ENCODE measurements at regions not wholly inside any gene's neighbourhood (a gene's known extent, or its start where the extent isn't known, plus 50 kb on each side); places are given as distances from the start of the nearest gene placed in this dataset.

- no peaks in the 10 kb centered on the region for H3K27me3 ChIP-seq (ENCODE audit: control insufficient read depth in 2 of 2, insufficient read depth in 2 of 2, low read length in 2 of 2)
- no peak overlapping the region for H3K4me2 ChIP-seq (replicated peaks; ENCODE audit: extremely low read depth, low read length, poor library complexity, severe bottlenecking)
- H3K79me2 ChIP-seq (ENCODE audit: insufficient read depth, low read length) = no peaks in the 10 kb centered on the region
- no peaks in the 10 kb centered on the region for H3K27me3 Mint-ChIP-seq (ENCODE audit: low read depth in 3 of 3)
- H3K9me3 ChIP-seq (replicated peaks in 1 of 2; ENCODE audit: control insufficient read depth in 1 of 2, insufficient read depth in 1 of 2, low read length in 2 of 2) = peaks cover 22 to 23% of the 10 kb centered on the region in 2 donors
- H3K4me1 ChIP-seq (ENCODE audit: control insufficient read depth in 1 of 2, insufficient read depth in 2 of 2, low read length in 2 of 2) = no peaks in the 10 kb centered on the region
- H2AFZ ChIP-seq (ENCODE audit: insufficient read depth, low read depth, low read length, poor library complexity, severe bottlenecking) = no peak overlapping the region
- H3K36me3 ChIP-seq (replicated peaks in 1 of 2; ENCODE audit: control insufficient read depth in 1 of 2, insufficient read depth in 2 of 2, low read length in 2 of 2) = no peaks in the 10 kb centered on the region
- H3K27ac ChIP-seq (ENCODE audit: low read depth in 1 of 2, low read length in 2 of 2) = no peak overlapping the region
- no peaks in the 10 kb centered on the region for H4K20me1 ChIP-seq (ENCODE audit: insufficient read depth, low read length)
- no peak for DNase-seq
- TF ChIP-seq CTCF (IDR thresholded peaks at IDR 0.05) = no peak
- H3K4me3 ChIP-seq (replicated peaks in 1 of 3; ENCODE audit: low read depth in 2 of 3, low read length in 3 of 3) = no peak overlapping the region
- H3K9me3 Mint-ChIP-seq = peaks cover 0 to 9% (median 2%) of the 10 kb centered on the region in 7 donors
- WGBS (ENCODE audit: insufficient coverage) = 90% methylated on average over 2 of the region's 2 CpGs
- H3K4me3 Mint-ChIP-seq = no peak overlapping the region
- intact Hi-C loops (cut with micrococcal nuclease) = no loop called here
- no peak overlapping the region for H3K27ac Mint-ChIP-seq
- H3K4me1 Mint-ChIP-seq = no peaks in the 10 kb centered on the region
- H3K36me3 Mint-ChIP-seq = no peaks in the 10 kb centered on the region
- H3K9ac ChIP-seq (ENCODE audit: insufficient read depth, low read length, poor library complexity, severe bottlenecking) = no peak overlapping the region
Measured at GRCh38 chr14:39731912-39732311, 299.7 kb upstream of the FBXO33 start.

- Histone ChIP-seq H3K36me3 (replicated peaks in 1 of 2; ENCODE audit: control insufficient read depth in 1 of 2, insufficient read depth in 2 of 2, low read length in 2 of 2) (no peaks in the 10 kb centered on the region), H3K9ac (ENCODE audit: insufficient read depth, low read length, poor library complexity, severe bottlenecking) (no peak overlapping the region), H3K9me3 (replicated peaks in 1 of 2; ENCODE audit: control insufficient read depth in 1 of 2, insufficient read depth in 1 of 2, low read length in 2 of 2) (peaks cover 1% of the 10 kb centered on the region in 2 donors), H3K4me1 (ENCODE audit: control insufficient read depth in 1 of 2, insufficient read depth in 2 of 2, low read length in 2 of 2) (no peaks in the 10 kb centered on the region), H3K27ac (ENCODE audit: low read depth in 1 of 2, low read length in 2 of 2) (no peak overlapping the region), H2AFZ (ENCODE audit: insufficient read depth, low read depth, low read length, poor library complexity, severe bottlenecking) (no peak overlapping the region), H3K79me2 (ENCODE audit: insufficient read depth, low read length) (no peaks in the 10 kb centered on the region), H3K4me2 (replicated peaks; ENCODE audit: extremely low read depth, low read length, poor library complexity, severe bottlenecking) (no peak overlapping the region), H4K20me1 (ENCODE audit: insufficient read depth, low read length) (no peaks in the 10 kb centered on the region), H3K27me3 (ENCODE audit: control insufficient read depth in 2 of 2, insufficient read depth in 2 of 2, low read length in 2 of 2) (no peaks in the 10 kb centered on the region), H3K4me3 (replicated peaks in 1 of 3; ENCODE audit: low read depth in 2 of 3, low read length in 3 of 3) (no peak overlapping the region)
- H3K36me3 Mint-ChIP-seq = no peaks in the 10 kb centered on the region
- no peaks in the 10 kb centered on the region for H3K4me1 Mint-ChIP-seq
- DNase-seq = no peak
- peaks cover 0 to 3% (median 1%) of the 10 kb centered on the region in 7 donors for H3K9me3 Mint-ChIP-seq
- no peak overlapping the region for H3K4me3 Mint-ChIP-seq
- no peak for TF ChIP-seq CTCF (IDR thresholded peaks at IDR 0.05)
- intact Hi-C loops (cut with micrococcal nuclease) = no loop called here
- no peak overlapping the region for H3K27ac Mint-ChIP-seq
- WGBS (ENCODE audit: insufficient coverage) = no CpG with 5 or more reads among the region's 2 CpGs
- H3K27me3 Mint-ChIP-seq (ENCODE audit: low read depth in 3 of 3) = no peaks in the 10 kb centered on the region
Measured at GRCh38 chr14:39726563-39726962, 294.3 kb upstream of the FBXO33 start.
